ENCODE measurements at regions not wholly inside any gene's neighbourhood (a gene's known extent, or its start where the extent isn't known, plus 50 kb on each side); places are given as distances from the start of the nearest gene placed in this dataset.

GRCh38 chrX:63993936-63994335 is 208.9 kb upstream of the ARHGEF9 start:
- Mint-ChIP-seq H3K27ac (no peak overlapping the region), H3K27me3 (peaks cover 13% of the 10 kb centered on the region), H3K4me1 (ENCODE audit: low read depth) (no peaks in the 10 kb centered on the region), H3K36me3 (ENCODE audit: low read depth) (no peaks in the 10 kb centered on the region), H3K9me3 (peaks cover 12% of the 10 kb centered on the region), H3K4me3 (no peak overlapping the region)
- no peak for DNase-seq

DNA sequence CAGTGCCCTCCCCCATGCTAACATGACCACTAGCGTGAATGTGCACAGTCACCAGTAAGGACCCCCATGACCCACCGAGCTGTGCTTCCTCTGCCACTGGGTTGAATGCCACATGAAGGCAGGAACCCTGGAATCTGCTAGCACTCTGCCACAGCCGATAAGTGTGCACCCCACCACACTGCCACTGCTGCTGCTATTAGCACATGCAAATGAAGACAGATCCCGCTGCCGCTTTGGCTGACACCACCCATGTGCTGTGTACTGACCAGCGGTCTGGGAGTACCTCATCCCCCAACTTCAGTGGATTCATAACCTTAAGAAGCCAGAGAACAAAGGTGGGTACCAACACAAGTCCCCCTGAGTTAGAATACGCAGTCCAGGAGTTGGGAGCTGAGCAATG is 200.9 kb upstream of the ARHGEF9 start:
- no peak for DNase-seq
- Mint-ChIP-seq H3K4me1 (ENCODE audit: low read depth) (no peaks in the 10 kb centered on the region), H3K36me3 (ENCODE audit: low read depth) (no peaks in the 10 kb centered on the region), H3K9me3 (peaks cover 4% of the 10 kb centered on the region), H3K27me3 (peaks cover 29% of the 10 kb centered on the region), H3K4me3 (no peak overlapping the region), H3K27ac (no peak overlapping the region)

- H3K36me3 Mint-ChIP-seq (ENCODE audit: low read depth): no peaks in the 10 kb centered on the region
- peaks cover 13% of the 10 kb centered on the region for H3K9me3 Mint-ChIP-seq
- H3K4me1 Mint-ChIP-seq (ENCODE audit: low read depth): no peaks in the 10 kb centered on the region
- peaks cover 28% of the 10 kb centered on the region for H3K27me3 Mint-ChIP-seq
- no peak overlapping the region for H3K27ac Mint-ChIP-seq
- DNase-seq: no peak
- no peak overlapping the region for H3K4me3 Mint-ChIP-seq
Observed at GRCh38 chrX:63979480-63979879, 194.5 kb upstream of the ARHGEF9 start.

- no peaks in the 10 kb centered on the region for H3K4me1 Mint-ChIP-seq (ENCODE audit: low read depth)
- H3K27me3 Mint-ChIP-seq: peaks cover 22% of the 10 kb centered on the region
- H3K27ac Mint-ChIP-seq: no peak overlapping the region
- H3K36me3 Mint-ChIP-seq (ENCODE audit: low read depth): no peaks in the 10 kb centered on the region
- H3K9me3 Mint-ChIP-seq: peaks cover 9% of the 10 kb centered on the region
- DNase-seq: no peak
- no peak overlapping the region for H3K4me3 Mint-ChIP-seq
Observed at GRCh38 chrX:63967551-63967950, 182.5 kb upstream of the ARHGEF9 start.

GRCh38 chrX:63963095-63963784 is 178.2 kb upstream of the ARHGEF9 start:
- DNase-seq: no peak
- Mint-ChIP-seq H3K4me1 (ENCODE audit: low read depth) (no peaks in the 10 kb centered on the region), H3K27ac (no peak overlapping the region), H3K36me3 (ENCODE audit: low read depth) (no peaks in the 10 kb centered on the region), H3K4me3 (no peak overlapping the region), H3K27me3 (peaks cover 29% of the 10 kb centered on the region), H3K9me3 (peaks cover 7% of the 10 kb centered on the region)

DNA sequence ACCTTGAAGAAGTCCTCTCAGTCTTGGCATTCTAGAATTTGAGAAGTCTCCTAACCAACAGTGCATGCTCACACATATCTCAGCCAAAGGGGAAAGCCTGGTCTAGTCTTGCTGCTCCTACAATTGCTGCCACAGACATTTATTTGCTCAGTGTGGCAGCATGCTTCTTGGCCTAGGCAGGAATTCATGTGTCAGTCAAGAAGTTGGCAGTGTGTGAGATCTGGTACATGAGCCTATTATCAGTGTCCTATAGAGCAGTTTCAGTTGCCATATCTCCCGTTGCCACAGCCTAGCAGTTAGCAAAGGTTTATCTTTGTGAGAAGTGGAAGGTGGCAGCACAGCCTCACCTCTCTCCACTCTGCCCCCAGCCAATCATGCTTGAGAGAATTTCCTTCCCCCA is 176.9 kb upstream of the ARHGEF9 start:
- DNase-seq: no peak
- peaks cover 7% of the 10 kb centered on the region for H3K9me3 Mint-ChIP-seq

GRCh38 chrX:63959975-63960374 is 175.0 kb upstream of the ARHGEF9 start:
- Mint-ChIP-seq H3K36me3 (ENCODE audit: low read depth) (no peaks in the 10 kb centered on the region), H3K9me3 (peaks cover 3% of the 10 kb centered on the region), H3K27me3 (peaks cover 30% of the 10 kb centered on the region), H3K27ac (no peak overlapping the region), H3K4me3 (no peak overlapping the region), H3K4me1 (ENCODE audit: low read depth) (no peaks in the 10 kb centered on the region)
- DNase-seq: no peak

More for the DNA sequence above, 176.9 kb upstream of the ARHGEF9 start:
- peaks cover 35% of the 10 kb centered on the region for H3K27me3 Mint-ChIP-seq
- H3K36me3 Mint-ChIP-seq (ENCODE audit: low read depth): no peaks in the 10 kb centered on the region
- no peak overlapping the region for H3K4me3 Mint-ChIP-seq
- no peaks in the 10 kb centered on the region for H3K4me1 Mint-ChIP-seq (ENCODE audit: low read depth)
- no peak overlapping the region for H3K27ac Mint-ChIP-seq

DNA sequence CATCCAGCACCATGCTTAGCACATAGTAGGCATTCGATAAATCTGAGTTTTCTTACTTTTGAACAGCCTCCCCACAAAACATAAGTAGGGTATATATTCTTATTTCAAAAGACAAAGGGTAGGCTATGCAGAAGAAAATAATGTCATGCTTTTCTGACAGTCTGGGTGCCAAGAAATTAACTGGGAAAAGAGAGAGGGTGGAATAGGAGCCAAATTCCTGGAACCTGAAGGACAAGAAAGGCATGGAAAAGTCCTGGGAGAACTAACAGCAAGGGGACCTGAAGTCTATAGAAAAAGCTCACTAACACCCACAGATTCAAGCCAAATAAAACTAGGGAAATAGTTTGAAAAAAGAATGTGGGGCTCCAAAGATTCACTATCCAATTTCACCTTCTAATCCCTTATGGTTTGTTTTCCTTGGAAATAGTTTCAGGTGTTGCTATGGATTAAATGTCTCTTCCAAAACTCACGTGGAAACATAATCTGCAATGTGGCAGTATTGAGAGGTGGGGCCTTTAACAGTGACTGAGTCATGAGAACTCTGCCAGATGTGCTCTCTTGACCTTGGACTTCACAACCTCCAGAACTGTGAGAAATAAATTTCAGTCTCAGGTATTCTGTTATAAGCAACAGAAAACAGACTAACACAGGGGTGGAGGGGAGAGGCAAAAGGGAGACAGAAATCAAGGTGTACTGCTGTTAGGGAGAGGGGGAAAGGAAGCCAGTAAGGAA is 173.3 kb upstream of the ARHGEF9 start:
- H3K4me3 Mint-ChIP-seq: no peak overlapping the region
- peaks cover 8% of the 10 kb centered on the region for H3K9me3 Mint-ChIP-seq
- no peaks in the 10 kb centered on the region for H3K4me1 Mint-ChIP-seq (ENCODE audit: low read depth)
- no peaks in the 10 kb centered on the region for H3K36me3 Mint-ChIP-seq (ENCODE audit: low read depth)
- H3K27ac Mint-ChIP-seq: no peak overlapping the region
- no peak for DNase-seq
- H3K27me3 Mint-ChIP-seq: peaks cover 35% of the 10 kb centered on the region

GRCh38 chrX:63935835-63936234 is 150.8 kb upstream of the ARHGEF9 start:
- H3K27me3 Mint-ChIP-seq: peaks cover 34% of the 10 kb centered on the region

DNA sequence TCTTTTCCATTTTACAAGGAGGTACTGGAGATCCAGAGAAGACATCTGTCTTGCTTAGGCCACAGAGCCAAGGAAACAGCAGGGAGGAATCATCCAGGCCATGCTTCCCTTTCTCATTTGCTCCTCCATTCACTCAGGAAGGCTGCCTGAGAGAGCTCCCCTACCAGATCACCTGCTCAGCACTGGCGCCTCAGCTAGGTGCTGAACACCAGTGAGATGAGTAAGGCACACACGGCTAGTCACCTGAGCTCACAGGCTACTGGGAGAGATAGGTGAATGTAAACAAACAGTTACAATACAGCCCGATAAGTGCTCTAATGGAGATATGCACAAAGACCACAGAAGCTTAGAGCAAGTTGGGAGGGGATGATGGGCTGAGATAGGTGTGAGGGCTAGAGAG is 149.8 kb upstream of the ARHGEF9 start:
- Mint-ChIP-seq H3K9me3 (peaks cover 2% of the 10 kb centered on the region), H3K27ac (no peak overlapping the region), H3K4me3 (no peak overlapping the region), H3K27me3 (peaks cover 43% of the 10 kb centered on the region), H3K36me3 (ENCODE audit: low read depth) (no peaks in the 10 kb centered on the region), H3K4me1 (ENCODE audit: low read depth) (no peaks in the 10 kb centered on the region)
- no peak for DNase-seq

More at GRCh38 chrX:63935835-63936234, 150.8 kb upstream of the ARHGEF9 start:
- no peak for DNase-seq
- Mint-ChIP-seq H3K4me3 (no peak overlapping the region), H3K4me1 (ENCODE audit: low read depth) (no peaks in the 10 kb centered on the region), H3K27ac (no peak overlapping the region), H3K9me3 (no peaks in the 10 kb centered on the region), H3K36me3 (ENCODE audit: low read depth) (no peaks in the 10 kb centered on the region)

DNA sequence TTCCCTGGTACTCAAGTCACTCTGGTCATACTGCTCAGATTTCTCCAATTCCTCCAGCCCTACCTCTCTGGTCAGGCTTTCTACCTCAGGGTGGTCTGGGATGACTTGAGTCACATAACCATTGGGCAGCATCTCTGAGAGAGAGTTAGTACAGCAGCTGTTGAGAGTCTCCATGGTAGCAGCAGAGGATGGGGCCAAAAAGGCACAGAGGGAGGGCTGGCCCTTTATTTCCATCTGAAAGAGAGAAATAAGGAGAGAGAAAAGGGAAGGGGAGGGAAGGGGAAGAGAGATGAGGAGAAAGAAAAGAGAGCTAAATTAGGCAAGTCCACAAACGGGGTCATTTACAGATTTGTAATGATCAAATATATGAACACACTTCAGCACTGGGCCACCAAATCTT is 149.1 kb upstream of the ARHGEF9 start:
- DNase-seq: no peak
- no peak overlapping the region for H3K4me3 Mint-ChIP-seq
- no peak overlapping the region for H3K27ac Mint-ChIP-seq
- H3K27me3 Mint-ChIP-seq: peaks cover 41% of the 10 kb centered on the region
- H3K4me1 Mint-ChIP-seq (ENCODE audit: low read depth): no peaks in the 10 kb centered on the region
- peaks cover 2% of the 10 kb centered on the region for H3K9me3 Mint-ChIP-seq
- no peaks in the 10 kb centered on the region for H3K36me3 Mint-ChIP-seq (ENCODE audit: low read depth)

GRCh38 chrX:63932907-63933306 is 147.9 kb upstream of the ARHGEF9 start:
- DNase-seq: no peak
- Mint-ChIP-seq H3K9me3 (peaks cover 2% of the 10 kb centered on the region), H3K4me3 (no peak overlapping the region), H3K27ac (no peak overlapping the region), H3K4me1 (ENCODE audit: low read depth) (no peaks in the 10 kb centered on the region), H3K27me3 (peaks cover 46% of the 10 kb centered on the region), H3K36me3 (ENCODE audit: low read depth) (no peaks in the 10 kb centered on the region)

DNA sequence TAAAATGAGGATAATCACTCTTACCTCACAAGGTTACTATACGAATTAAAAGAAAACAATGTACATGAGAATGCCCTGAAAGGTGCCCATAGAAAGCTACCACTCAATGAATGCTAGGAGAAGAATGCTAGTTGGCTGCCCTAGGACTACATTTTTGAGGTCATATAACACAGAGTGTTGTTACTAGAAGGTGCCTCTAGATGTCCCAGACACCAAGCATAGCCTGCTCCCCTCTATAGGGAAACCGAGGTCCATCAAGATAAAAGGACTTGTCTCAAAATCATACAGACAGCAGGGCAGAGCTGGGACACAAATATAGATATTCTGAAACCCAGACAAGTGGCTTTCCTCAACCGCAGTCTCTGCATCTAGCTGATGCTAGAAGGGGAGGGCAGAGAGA is 147.0 kb upstream of the ARHGEF9 start:
- Mint-ChIP-seq H3K4me3 (no peak overlapping the region), H3K36me3 (ENCODE audit: low read depth) (no peaks in the 10 kb centered on the region), H3K4me1 (ENCODE audit: low read depth) (no peaks in the 10 kb centered on the region), H3K9me3 (peaks cover 2% of the 10 kb centered on the region), H3K27ac (no peak overlapping the region), H3K27me3 (peaks cover 43% of the 10 kb centered on the region)
- DNase-seq: no peak

DNA sequence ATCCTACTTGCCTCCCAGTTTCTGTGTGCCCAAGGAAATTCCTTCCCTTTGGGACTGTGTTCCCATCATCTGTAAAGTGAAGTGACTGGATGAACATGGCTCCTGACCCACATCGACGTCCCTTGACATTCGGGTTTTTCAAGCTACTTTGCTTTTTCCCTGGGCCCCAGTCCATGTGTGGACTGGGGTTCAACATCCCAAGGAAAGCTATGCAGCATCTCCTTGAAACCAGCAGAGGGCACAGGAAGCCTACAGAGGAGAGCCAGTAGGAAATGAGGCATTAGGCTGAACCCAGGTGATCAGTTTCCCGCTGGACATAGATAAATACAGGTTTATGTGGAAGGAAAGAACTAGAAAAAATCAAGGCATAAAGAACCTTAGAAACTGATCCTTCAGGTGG is 145.1 kb upstream of the ARHGEF9 start:
- Mint-ChIP-seq H3K9me3 (peaks cover 9% of the 10 kb centered on the region), H3K4me3 (no peak overlapping the region), H3K27ac (no peak overlapping the region), H3K4me1 (ENCODE audit: low read depth) (no peaks in the 10 kb centered on the region), H3K36me3 (ENCODE audit: low read depth) (no peaks in the 10 kb centered on the region), H3K27me3 (peaks cover 40% of the 10 kb centered on the region)
- no peak for DNase-seq

- peaks cover 9% of the 10 kb centered on the region for H3K9me3 Mint-ChIP-seq
- H3K36me3 Mint-ChIP-seq (ENCODE audit: low read depth): no peaks in the 10 kb centered on the region
- H3K4me1 Mint-ChIP-seq (ENCODE audit: low read depth): no peaks in the 10 kb centered on the region
- DNase-seq: no peak
- no peak overlapping the region for H3K27ac Mint-ChIP-seq
- peaks cover 41% of the 10 kb centered on the region for H3K27me3 Mint-ChIP-seq
- no peak overlapping the region for H3K4me3 Mint-ChIP-seq
Observed at GRCh38 chrX:63929608-63930007, 144.6 kb upstream of the ARHGEF9 start.
